Mesothelial cell of epicardium (in vitro differentiated cells): ENCODE measurements at regions not wholly inside any gene's neighbourhood (a gene's known extent, or its start where the extent isn't known, plus 50 kb on each side); places are given as distances from the start of the nearest gene placed in this dataset.
A peak's percentile ranks its signal among the peaks of the same experiment; 100 is the strongest.

ENCODE experiments used
- DNase-seq, 2 experiments: peaks; one replicate each; pipeline ENCODE4 v3.0.0; 2021; ENCODE audit warnings: low spot score in 2 of 2; ENCODE audit not compliant: unreplicated experiment in 2 of 2
- H3K27ac Mint-ChIP-seq: 2 replicates; pipeline ENCODE4 v1.8.0; 2021; ENCODE audit warnings: mixed read lengths
- H3K27me3 Mint-ChIP-seq: 2 replicates; pipeline ENCODE4 v1.8.0; 2021; ENCODE audit warnings: low read depth, mixed read lengths
- H3K36me3 Mint-ChIP-seq: 2 replicates; pipeline ENCODE4 v1.8.0; 2021; ENCODE audit warnings: mixed read lengths
- H3K4me1 Mint-ChIP-seq: 2 replicates; pipeline ENCODE4 v1.8.0; 2021; ENCODE audit warnings: mixed read lengths
- H3K4me3 Mint-ChIP-seq: 2 replicates; pipeline ENCODE4 v1.8.0; 2021; ENCODE audit warnings: mild to moderate bottlenecking, moderate library complexity, mixed read lengths
- H3K9me3 Mint-ChIP-seq: 2 replicates; pipeline ENCODE4 v1.8.0; 2021; ENCODE audit warnings: mixed read lengths
- CTCF ChIP-seq: fragments of 200-600 bp; sonication (generic); IDR thresholded peaks from one replicate; pipeline ENCODE4 v1.5.0; 2021; ENCODE audit warnings: antibody characterized with exemption; ENCODE audit not compliant: unreplicated experiment

- H3K9me3 Mint-ChIP-seq: peaks cover 22% of the 10 kb centered on the region
- no peak for DNase-seq
- H3K27me3 Mint-ChIP-seq: no peaks in the 10 kb centered on the region
- H3K27ac Mint-ChIP-seq: no peak overlapping the region
- H3K36me3 Mint-ChIP-seq: peaks cover 2% of the 10 kb centered on the region
- H3K4me3 Mint-ChIP-seq: no peak overlapping the region
- H3K4me1 Mint-ChIP-seq: no peaks in the 10 kb centered on the region
- TF ChIP-seq CTCF: no peak
Observed at GRCh38 chr4:32172761-32173160, 1452.6 kb downstream of the PCDH7 start.

GRCh38 chr4:32180086-32180485 lies 1459.9 kb downstream of the PCDH7 start:
- Mint-ChIP-seq H3K27me3 (no peaks in the 10 kb centered on the region), H3K27ac (no peak overlapping the region), H3K36me3 (peaks cover 2% of the 10 kb centered on the region), H3K4me3 (no peak overlapping the region), H3K9me3 (peaks cover 22% of the 10 kb centered on the region), H3K4me1 (no peaks in the 10 kb centered on the region)
- no peak for DNase-seq
- no peak for TF ChIP-seq CTCF

- peaks cover 2% of the 10 kb centered on the region for H3K36me3 Mint-ChIP-seq
- H3K9me3 Mint-ChIP-seq: peaks cover 8% of the 10 kb centered on the region
- TF ChIP-seq CTCF: no peak
- no peak overlapping the region for H3K4me3 Mint-ChIP-seq
- no peaks in the 10 kb centered on the region for H3K27me3 Mint-ChIP-seq
- no peaks in the 10 kb centered on the region for H3K4me1 Mint-ChIP-seq
- no peak overlapping the region for H3K27ac Mint-ChIP-seq
- no peak for DNase-seq
Observed at GRCh38 chr4:32184186-32184585, 1464.0 kb downstream of the PCDH7 start.

GRCh38 chr4:32189130-32189529 lies 1469.0 kb downstream of the PCDH7 start:
- no peaks in the 10 kb centered on the region for H3K27me3 Mint-ChIP-seq
- H3K27ac Mint-ChIP-seq: no peak overlapping the region
- no peak for DNase-seq
- TF ChIP-seq CTCF: no peak
- H3K4me1 Mint-ChIP-seq: peaks cover 6% of the 10 kb centered on the region
- H3K9me3 Mint-ChIP-seq: peaks cover 3% of the 10 kb centered on the region
- H3K36me3 Mint-ChIP-seq: no peaks in the 10 kb centered on the region
- no peak overlapping the region for H3K4me3 Mint-ChIP-seq

- Mint-ChIP-seq H3K4me3 (no peak overlapping the region), H3K27ac (no peak overlapping the region), H3K27me3 (no peaks in the 10 kb centered on the region), H3K36me3 (no peaks in the 10 kb centered on the region), H3K9me3 (peaks cover 3% of the 10 kb centered on the region), H3K4me1 (peaks cover 6% of the 10 kb centered on the region)
- DNase-seq: no peak
- TF ChIP-seq CTCF: no peak
Observed at GRCh38 chr4:32189788-32190187, 1469.6 kb downstream of the PCDH7 start.

GRCh38 chr4:32191961-32192360 lies 1471.8 kb downstream of the PCDH7 start:
- Mint-ChIP-seq H3K27me3 (no peaks in the 10 kb centered on the region), H3K4me3 (no peak overlapping the region), H3K27ac (peak overlapping the region; percentile 13), H3K36me3 (no peaks in the 10 kb centered on the region), H3K4me1 (peaks cover 6% of the 10 kb centered on the region), H3K9me3 (peaks cover 8% of the 10 kb centered on the region)
- TF ChIP-seq CTCF: no peak
- DNase-seq: no peak
